ENCODE measurements at regions not wholly inside any gene's neighbourhood (a gene's known extent, or its start where the extent isn't known, plus 50 kb on each side); places are given as distances from the start of the nearest gene placed in this dataset.

DNA sequence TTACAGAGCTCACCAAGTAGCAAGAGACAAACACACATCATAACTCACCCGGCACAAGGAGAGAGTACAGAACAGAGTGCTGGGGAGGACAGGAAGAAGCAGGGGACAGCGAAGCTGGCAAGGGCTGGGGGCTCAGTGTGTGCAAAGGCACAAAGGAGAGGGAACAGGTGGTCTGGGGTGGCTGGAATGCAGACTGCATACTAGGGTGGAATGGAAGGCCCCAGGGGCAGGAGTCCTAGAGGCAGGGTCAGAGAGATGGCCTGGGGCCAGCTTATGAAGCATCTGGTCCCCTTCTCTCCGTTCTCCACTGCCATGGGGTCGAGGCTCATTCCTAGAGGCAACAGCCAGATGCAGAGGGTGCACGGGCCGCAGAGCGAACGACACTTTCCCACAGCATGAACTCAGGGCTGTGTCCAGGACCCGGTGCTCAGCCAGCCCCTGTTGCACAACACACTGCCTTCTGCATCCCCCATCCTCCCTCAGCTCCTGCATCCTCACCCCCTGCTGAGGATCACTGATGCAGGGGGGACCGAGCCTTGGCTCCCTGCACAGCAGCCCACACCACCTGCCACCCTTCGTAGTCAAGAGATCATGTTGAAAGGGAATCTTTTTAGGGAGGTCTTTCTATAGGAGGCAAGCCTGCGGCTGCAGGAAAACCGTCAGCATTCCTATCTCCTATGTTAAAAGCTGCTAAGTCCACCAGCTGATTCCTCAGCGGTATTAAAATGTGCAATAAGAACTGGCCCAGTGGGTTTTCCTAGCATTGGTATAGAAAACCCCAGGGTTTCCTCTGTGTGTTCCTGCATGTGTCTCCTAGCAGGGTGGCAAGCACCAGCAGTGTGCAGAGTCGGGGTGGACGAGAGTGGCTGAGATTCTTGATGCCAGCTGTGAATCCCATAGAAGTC lies 293.5 kb downstream of the UACA start:
- no peak for DNase-seq

DNA sequence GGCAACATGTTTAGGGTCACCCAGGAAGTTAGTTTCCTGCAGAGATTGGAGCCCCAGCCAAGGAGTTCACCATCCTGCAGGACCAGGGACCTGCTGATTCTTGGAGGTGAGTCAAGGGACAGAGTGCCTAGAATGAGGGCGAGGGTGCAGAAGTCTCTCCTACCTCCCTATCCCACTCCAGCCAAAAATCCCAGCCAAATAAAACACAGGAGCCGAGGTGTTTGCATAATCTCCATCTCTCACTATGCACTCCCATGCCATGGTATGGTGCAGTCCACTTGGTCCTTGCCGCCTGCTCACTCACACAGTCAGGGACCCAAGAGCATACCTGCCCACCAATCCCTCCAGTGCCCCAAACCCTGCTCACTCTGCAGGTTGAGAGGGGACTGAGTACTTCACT lies 294.2 kb downstream of the UACA start:
- no peak for DNase-seq

DNA sequence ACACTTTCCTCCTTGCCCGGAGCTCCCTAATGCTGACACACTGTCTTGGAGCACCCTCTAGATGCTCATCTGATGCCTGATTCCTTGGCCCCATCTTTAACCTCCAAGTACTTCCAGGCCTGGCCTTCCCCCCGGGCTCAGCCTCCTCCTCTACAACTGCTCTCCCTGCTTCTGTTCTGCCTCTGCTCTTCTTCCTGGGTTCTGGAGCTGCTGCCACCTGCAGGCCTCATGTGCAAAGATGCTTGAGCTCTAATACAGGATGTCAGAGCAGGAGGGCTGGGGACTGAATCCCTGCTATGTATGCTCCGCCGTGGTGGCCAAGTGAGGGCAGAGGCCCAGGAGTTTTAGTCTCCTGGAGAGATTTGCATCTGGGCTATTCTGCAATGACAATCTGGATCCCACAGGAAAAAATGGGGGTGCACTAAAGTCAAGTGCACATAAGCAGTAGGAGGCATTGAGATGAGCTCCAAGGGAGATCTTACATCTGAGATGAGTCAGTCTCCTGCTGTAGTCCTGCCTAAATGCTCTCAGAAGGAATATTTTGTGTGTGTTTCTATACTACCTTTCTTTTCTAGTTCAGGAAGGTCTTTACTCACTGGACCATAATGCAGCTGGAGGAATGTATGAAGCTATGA lies 296.3 kb downstream of the UACA start:
- peak; percentile 55 for DNase-seq

DNA sequence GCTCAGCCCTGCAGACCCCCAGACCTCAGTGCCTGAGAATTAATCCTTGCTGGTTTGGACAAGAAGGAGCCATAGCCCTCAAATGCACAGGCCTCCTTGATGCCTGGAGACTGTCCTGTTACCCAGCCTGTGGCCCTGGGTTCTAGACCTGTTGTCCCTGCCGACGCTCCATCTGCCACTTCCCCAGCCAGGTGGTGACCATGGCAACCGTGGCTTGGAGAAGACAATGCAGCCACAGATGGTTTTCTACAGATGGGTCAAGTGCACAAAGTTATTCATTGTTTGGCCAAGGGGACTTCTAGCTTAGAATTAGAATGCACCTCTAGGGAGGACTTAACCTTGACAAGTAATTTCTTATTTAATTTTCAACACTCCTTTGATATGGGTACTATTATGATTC lies 297.1 kb downstream of the UACA start:
- no peak for DNase-seq

DNA sequence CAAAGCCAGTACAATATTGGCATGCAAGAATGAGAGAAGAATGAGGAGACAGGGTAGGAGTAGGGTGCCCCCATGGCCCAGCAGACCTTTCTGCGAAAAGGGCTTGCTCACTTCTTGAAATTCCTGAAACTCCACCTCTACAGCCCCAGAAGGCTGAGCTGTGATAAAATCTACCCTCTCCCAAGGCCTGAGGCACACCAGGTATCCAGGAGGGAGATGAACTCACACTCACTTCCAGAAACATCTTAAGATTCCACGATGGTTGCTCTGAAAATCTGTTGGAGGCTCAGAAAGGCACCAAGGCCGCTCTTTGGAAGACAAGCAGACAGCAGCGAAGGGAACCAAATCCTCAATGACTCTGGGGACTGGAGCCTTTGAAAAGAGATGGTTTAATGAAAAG lies 297.5 kb downstream of the UACA start:
- no peak for DNase-seq

DNA sequence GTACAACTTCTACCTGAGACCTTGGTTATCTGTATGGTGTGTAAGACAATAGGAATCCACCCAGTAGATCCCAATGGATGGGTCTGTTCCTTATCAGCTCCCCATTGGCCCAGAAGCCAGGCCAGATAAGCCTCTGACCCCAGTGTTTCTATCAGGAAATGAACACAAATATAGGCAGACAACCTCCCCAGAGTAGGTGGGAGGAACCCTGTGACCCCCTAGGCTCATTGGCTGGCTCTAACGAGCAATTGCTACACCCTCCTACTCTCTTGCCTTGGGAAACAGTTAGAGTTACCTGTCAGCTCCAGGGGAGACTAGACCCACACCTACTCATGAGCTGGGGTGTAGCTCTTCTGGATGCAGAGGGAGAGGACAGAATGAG lies 299.9 kb downstream of the UACA start:
- DNase-seq, result no peak

DNA sequence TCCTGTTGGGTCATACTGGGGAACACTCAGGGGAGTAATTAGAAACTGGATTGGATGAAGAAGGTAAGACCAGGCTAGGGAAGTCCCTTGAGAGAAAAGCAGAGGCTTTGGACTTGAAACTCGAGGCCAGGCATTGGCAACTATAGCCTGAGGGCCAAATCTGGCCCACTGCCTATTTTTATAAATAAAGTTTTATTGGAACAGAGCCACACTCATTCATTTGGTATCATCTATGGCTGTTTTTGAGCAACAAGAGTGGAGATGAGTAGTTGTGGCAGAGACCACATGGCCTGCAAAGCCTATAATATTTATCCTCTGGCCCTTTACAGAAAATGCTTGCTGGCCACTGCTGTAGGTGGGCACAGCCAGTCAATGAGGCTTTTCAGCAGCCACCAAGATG lies 301.4 kb downstream of the UACA start:
- DNase-seq, result no peak

DNA sequence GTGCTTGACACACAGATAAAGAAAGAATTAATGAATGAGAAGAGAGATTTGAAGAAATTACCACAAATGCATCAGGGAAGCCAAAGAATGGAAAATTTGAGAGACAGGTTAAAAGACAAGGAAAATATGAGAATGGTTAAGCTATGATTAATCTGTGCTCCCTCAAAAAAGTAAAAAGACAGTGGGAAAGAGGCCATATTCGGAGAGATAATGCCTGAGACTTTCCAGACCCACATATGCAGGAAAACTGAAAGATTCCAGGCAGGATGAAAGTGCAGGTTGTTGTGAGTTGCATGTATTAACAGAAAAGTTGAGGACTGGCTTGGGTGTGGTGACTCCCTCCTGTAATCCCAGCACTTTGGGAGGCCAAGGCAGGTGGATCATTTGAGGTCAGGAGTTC lies 302.3 kb downstream of the UACA start:
- no peak for DNase-seq

DNA sequence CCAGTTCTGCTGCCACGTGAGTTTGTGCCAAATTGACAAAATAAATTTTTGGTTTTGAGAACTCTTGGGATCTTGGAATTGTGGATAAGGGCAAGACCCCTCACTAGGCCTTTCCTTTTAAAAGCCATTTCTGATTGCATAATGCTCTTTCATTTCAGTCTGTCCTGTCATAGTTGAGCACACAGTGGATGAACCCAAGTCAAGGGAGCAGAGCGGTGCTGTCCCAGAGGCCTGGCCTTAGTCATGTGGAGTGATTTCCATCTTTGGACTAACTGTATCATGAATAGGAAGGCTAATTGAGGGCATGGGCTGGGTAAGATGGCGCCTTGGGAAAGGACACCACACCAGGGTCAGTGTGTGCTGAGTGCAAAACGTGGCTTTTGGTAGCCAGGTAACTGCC lies 304.0 kb downstream of the UACA start:
- DNase-seq, result no peak

DNA sequence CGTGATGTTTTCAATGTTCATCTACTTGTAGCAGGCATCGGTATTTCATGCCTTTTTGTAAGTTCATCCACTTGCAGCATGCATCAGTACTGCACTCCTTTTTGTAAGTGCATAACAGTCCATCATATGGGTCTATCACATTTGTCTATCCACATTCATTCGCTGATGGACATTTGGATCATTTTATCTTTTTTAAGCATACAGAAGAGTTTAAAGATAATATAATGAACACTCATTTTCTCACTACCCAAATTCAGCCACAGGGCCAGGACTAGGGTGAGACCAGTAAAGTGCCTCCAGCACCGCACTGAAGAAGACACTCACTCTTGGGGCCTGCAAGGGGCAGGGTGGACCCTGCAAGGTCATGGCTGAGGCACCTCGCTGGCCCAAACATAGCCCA lies 309.6 kb downstream of the UACA start:
- no peak for DNase-seq

DNA sequence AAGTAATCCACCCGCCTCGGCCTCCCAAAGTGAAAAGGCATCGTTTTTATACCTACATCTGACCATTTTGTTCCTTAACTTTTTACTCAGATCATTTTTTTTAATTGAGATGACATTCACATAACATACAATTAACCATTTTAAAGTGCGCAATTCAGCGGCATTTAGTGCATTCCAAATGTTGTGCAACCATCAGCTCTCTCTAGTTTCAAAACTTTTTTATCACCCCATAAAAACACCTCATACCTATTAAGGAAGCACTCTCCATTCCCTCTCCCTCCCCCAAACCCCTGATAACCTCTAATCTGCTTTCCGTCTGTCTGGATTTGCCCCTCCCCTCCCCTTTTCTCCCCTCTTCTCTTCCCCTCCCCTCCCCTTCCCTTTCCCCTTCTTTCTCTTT lies 310.1 kb downstream of the UACA start:
- no peak for DNase-seq

DNA sequence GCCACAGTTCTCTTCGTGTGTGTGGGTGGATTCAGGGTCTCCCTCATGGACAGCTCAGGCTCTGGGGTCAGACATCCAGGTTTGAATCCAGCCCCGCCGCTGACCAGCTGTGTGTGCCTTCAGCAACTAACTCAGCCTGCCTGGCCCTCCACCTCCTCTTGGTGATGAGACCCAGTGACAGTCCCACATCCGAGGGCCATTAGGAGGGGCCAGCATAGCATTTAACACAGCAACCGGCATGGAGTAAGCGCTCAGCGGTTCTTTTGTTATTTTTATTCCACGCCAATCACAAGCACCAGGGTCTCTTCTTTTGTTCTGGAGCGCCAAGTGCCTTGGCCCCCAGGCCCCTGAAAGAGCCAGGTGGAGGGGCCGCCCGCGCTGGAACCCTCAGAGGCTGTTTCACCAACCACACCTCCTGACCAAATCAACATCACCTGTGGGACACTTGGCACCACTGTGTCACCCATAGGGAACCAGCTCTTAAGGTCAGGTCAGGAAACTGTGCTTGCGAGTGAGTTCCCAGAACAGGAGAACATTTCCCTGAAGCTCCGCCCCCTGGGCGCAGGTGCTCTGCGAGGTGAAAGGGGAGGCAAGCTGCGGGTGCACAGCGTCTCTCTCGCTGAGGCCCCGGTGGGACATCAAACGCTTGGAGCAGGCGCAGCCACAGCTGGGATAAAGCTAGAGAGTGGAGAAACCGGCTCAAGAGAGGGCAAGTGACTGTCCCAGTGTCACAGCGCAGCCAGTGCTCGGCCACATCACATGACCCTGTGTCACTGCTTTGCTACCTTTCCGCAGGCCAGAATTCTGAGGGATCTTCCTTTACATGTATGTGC lies 311.3 kb downstream of the UACA start:
- no peak for DNase-seq

DNA sequence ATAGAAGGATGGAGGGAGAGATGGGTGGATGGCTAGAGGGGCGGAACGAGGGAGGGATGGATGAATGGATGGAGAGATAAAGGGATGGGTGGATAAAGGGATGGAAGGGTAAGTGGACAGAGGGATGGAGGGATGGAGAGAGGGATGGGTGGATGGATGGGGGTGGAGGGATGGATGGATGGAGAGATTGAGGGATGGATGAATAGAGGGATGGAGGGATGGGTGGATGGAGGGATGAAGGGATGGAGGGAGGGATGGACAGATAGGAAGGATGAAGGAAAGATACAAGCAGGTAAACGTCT lies 313.3 kb downstream of the UACA start:
- no peak for DNase-seq

DNA sequence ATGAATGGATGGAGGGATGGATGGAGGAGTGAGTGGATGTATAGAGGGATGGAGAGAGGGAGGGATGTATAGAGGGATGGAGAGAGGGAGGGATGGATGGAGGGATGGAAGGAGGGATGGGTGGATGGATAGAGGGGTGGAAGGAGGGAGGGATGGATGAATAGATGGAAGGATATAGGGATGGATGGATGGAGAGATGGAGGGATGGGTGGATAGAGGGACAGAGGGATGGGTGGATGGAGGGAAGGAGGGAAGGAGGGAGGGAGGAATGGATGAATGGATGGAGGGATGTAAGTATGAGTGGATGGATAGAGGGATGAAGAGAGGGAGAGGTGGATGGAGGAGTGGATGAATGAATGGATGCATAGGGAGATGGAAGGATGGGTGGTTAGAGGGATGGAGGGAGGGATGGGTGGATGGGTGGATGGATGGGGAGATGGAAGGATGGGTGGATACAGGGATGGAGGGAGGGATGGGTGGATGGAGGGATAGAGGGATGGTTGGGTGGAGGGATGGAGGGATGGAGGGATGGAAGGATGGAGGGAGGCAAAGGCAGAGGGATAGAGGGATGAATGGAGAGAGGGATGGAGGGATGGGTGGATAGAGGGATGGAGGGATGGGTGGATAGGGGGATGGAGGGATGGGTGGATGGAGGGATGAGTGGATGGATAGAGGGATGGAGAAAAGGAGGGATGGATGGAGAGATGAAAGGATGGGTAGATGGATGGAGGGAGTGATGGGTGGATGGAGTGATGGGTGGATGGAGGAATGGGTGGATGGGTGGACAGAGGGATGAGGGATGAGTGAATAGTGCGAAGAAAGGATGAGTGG lies 313.8 kb downstream of the UACA start:
- no peak for DNase-seq

DNA sequence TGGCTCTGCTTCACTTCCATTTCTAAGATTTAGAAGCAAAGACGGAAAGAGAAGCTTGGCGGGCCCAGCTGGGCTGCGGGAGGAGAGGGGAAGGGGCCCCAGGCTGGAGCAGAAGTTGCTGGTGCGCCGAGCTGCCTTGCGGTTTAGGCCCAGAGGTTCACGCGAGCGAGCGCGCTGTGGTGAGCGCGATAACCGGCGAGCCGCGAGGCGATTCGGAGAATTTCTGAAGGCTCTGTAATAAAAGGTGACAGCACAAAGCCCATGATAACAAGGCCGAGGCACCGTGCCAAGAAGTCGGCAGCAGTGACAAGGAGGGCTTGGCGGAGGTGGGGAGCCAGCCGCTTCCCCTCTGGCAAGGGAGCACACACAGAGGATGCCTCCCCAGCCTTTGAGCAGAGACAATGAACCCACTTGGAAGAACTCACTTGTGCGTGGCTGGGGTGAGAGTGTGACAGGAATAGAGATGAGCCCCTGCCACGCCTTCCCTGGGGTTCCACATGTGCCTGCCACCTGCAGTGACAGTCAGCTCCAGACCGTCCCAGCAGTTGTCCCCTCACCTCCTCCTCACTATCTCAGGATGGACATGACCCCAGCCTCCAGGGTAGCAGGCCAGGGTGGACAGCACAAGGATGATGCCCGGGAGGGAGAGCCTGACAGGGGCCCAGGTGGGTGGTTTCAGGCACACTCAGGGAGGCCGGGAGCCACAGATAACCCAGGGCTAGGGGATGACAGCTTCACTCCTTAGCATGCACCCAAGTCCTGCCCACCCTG lies 315.2 kb downstream of the UACA start:
- no peak for DNase-seq

DNA sequence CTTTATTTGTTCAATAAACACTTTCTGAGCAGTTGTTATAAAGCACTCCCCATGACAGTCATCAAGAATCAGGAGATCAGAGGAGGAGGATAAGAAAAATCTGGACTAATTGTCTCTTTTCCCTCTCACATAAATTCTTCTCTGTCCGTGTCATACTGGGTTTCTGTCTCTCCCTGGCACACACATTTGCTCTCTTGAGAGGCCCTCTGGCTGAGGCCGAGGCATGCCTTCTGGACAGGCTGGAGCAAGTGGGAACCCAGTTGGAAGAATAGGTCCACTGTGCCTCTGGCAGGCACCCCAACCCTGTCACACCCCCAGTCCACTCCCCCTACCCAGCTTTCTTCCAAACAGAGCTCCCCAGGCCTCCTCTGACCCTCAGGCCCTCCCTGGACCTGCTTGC lies 315.8 kb downstream of the UACA start:
- no peak for DNase-seq

DNA sequence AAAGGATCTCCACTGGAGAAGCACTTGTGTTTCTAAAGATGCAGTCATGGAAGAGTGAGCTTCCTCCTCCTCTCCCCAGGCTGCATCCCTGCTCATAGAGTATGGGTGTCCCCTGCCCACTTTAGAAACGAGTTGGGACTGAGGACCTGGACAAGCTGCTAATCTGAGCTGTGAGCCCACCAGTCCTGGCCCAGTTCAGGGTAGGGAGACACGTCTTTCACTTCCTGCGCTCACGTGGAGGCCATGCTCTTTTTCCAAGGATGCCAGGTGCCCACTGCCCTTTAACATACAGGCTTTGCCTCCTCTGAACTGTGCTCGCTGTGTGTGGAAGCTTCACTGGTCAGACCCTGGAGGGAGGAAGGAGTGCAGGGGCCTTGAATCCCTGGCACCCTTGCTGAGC lies 316.3 kb downstream of the UACA start:
- no peak for DNase-seq

DNA sequence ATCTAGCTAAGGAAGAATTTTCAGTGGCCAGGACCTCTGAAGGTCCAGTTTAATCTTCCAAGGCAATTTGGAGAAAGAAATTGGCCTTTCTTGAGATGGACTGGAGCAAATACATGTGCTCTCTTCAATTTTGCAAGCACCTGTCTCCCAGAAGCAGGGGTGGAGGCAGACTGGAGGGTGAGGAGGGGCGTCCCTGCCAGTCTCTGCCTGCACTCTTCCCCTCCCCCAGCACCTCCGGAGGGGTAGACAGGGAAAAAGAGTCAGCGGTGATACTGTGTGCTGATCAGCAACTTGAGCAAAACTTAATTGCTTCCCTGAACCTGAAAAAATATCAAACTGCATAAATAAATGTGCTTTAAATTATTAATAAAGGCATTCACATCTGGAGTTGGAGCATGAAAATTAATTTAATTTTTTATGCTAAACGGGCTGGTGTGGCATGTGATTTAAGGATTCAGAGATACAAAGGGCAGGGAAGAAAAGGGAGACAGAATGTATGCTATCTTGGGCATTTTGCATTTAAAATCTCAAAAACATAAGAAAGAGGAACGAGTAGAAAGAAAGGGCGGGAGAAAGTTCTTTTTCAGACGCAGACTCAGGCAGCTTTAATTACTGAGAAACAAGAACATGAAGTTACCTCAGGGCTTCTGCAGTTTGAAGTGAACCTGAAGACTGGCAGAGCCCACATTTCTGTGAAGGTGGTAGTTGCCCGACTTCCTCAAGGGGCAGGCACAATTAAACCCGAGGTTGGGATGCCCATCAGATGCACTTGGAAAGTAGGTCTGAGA lies 319.7 kb downstream of the UACA start:
- no peak for DNase-seq

DNA sequence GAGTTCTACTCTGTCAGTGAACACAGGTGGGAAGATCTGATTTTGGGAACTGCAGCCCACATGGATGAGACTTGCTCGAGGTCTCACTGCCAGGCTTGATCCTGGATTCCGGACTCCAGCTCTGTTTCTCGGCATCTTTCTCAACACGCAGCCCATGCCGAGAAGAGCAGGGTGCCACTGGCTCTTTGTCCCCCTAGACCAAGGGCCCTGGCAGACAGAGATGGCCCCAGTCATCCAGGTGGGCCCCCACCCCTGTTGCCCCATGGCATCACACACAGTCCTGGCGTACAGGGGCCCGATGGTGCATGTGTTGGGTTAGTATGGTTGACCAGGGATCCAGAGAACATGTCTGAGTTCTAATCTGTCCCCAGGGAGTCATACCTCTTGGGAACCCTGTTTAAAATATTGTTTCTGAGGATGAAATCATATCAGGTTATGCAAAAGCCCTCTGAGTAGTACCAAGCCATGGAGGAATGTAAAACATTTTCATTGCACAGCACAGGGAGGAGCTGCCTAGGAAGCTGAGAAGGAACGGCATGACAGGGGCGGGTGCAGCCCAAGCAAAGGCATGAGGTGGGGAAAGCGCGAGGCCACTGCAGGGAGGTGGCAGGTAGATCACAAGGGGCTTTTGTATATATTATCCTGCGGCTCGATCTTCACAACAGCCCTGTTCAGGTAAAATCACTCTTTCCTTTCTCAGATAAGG lies 320.6 kb downstream of the UACA start:
- no peak for DNase-seq

DNA sequence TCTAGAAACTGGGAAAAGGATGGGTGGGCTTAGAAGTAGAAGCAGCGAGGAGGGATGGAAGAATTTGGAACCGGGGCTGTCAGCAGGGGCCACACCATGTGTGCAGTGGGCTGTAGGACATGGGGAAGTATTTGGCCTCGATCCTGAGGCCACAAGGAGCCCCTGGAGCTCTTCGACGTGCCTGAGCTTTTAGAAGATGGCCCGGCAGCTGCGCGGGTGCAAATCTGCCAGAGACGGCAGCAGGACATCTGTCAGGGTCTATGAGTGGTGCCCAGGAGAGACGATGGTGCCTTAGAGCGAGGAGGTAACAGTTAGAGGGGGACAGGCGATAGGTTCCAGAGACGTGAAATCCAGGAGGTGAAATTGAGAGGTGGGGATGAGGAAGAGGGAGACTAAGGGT lies 321.1 kb downstream of the UACA start:
- DNase-seq, result no peak

All from HCEC 1CT (cell line).